HEK293 (cell line): ENCODE measurements at regions not wholly inside any gene's neighbourhood (a gene's known extent, or its start where the extent isn't known, plus 50 kb on each side); places are given as distances from the start of the nearest gene placed in this dataset.

Experiments used
- CTCF ChIA-PET: fragments of 350-600 bp; formaldehyde crosslinking; extraction: SDS; loops from one replicate; lab custom pipeline; 2021; ENCODE audit warnings: antibody characterized with exemption; lab: Yijun Ruan, JAX
- POLR2A ChIA-PET: fragments of 300-600 bp; formaldehyde crosslinking; extraction: SDS; loops from one replicate; lab custom pipeline; 2020; ENCODE audit warnings: antibody characterized with exemption, inconsistent platforms; lab: Yijun Ruan, JAX
- H3K27ac ChIP-seq: fragments of 200-500 bp; sonication (Bioruptor generic); 2 replicates; pipeline ENCODE4 v1.5.1; 2014; ENCODE audit warnings: low read depth, low read length, control low read depth, inconsistent platforms; ENCODE audit errors: extremely low read depth
- H3K36me3 ChIP-seq, 2 experiments: fragments of 200-500 bp in 1 of 2; sonication (Bioruptor generic) in 1 of 2; 1 replicate in 1 of 2; 2 replicates in 1 of 2; pipeline ENCODE4 v1.5.1; 2014 to 2017; ENCODE audit warnings: inconsistent platforms in 2 of 2, low read length in 2 of 2; ENCODE audit not compliant: control insufficient read depth in 2 of 2, insufficient read depth in 1 of 2
- H3K4me1 ChIP-seq: fragments of 200-500 bp; sonication (Bioruptor generic); 2 replicates; pipeline ENCODE4 v1.5.1; 2014; ENCODE audit warnings: mild to moderate bottlenecking, low read length, inconsistent platforms; ENCODE audit not compliant: control insufficient read depth, insufficient read depth
- H3K4me3 ChIP-seq: 2 replicates; pipeline ENCODE4 v1.5.1; 2011; ENCODE audit warnings: low read depth, mild to moderate bottlenecking, control low read depth, low read length, moderate library complexity
- H3K9me3 ChIP-seq: fragments of 200-500 bp; sonication (Bioruptor generic); 2 replicates; pipeline ENCODE4 v1.5.1; 2014; ENCODE audit warnings: low read depth, low read length, inconsistent platforms; ENCODE audit not compliant: control insufficient read depth, insufficient read depth
- KLF16 ChIP-seq: fragments of 450-650 bp; formaldehyde crosslinking; IDR thresholded peaks from 2 replicates; pipeline ENCODE4 v1.5.1; 2017; ENCODE audit warnings: missing biosample characterization, missing genetic modification characterization
- TCF7L2 ChIP-seq: IDR thresholded peaks from 2 replicates; pipeline ENCODE4 v1.6.1; 2011; ENCODE audit warnings: low read depth, mild to moderate bottlenecking, inconsistent platforms, low read length, moderate library complexity, borderline replicate concordance
- ZBTB48 ChIP-seq: fragments of 450-650 bp; formaldehyde crosslinking; IDR thresholded peaks from 2 replicates; pipeline ENCODE4 v1.5.1; 2016; ENCODE audit warnings: missing biosample characterization, missing genetic modification characterization
- ZFHX2 ChIP-seq: fragments of 450-650 bp; formaldehyde crosslinking; conservative IDR thresholded peaks from 2 replicates; pipeline ENCODE4 v1.5.1; 2016; ENCODE audit warnings: missing biosample characterization, missing genetic modification characterization
- ZFP37 ChIP-seq: fragments of 450-650 bp; formaldehyde crosslinking; IDR thresholded peaks from 2 replicates; pipeline ENCODE4 v1.5.1; 2016; ENCODE audit warnings: missing biosample characterization, missing genetic modification characterization
- ZIC2 ChIP-seq: fragments of 450-650 bp; formaldehyde crosslinking; IDR thresholded peaks from 2 replicates; pipeline ENCODE4 v1.5.1; 2016; ENCODE audit warnings: missing biosample characterization, missing genetic modification characterization
- ZNF121 ChIP-seq: fragments of 450-650 bp; formaldehyde crosslinking; IDR thresholded peaks from 2 replicates; pipeline ENCODE4 v1.5.1; 2016; ENCODE audit warnings: missing biosample characterization, missing genetic modification characterization
- ZNF157 ChIP-seq: fragments of 450-650 bp; formaldehyde crosslinking; IDR thresholded peaks from 2 replicates; pipeline ENCODE4 v1.5.1; 2016; ENCODE audit warnings: missing biosample characterization, missing genetic modification characterization
- ZNF184 ChIP-seq: fragments of 450-650 bp; IDR thresholded peaks from 2 replicates; pipeline ENCODE4 v1.5.1; 2018; ENCODE audit warnings: missing biosample characterization, mild to moderate bottlenecking, missing genetic modification characterization
- ZNF510 ChIP-seq: fragments of 450-650 bp; formaldehyde crosslinking; IDR thresholded peaks from 2 replicates; pipeline ENCODE4 v1.5.1; 2018; ENCODE audit warnings: mild to moderate bottlenecking, missing genetic modification characterization, missing biosample characterization; ENCODE audit not compliant: insufficient replicate concordance
- ZNF571 ChIP-seq: fragments of 450-650 bp; formaldehyde crosslinking; IDR thresholded peaks from 2 replicates; pipeline ENCODE4 v1.5.0; 2017; ENCODE audit warnings: missing biosample characterization, missing genetic modification characterization
- ZNF624 ChIP-seq: fragments of 450-650 bp; formaldehyde crosslinking; IDR thresholded peaks from 2 replicates; pipeline ENCODE4 v1.5.1; 2017; ENCODE audit warnings: missing biosample characterization, missing genetic modification characterization
- TF ChIP-seq, protein P1 (sequence below): fragments of 450-650 bp; formaldehyde crosslinking; IDR thresholded peaks from 2 replicates; pipeline ENCODE4 v1.5.1; 2016; ENCODE audit warnings: missing biosample characterization, missing genetic modification characterization
- TF ChIP-seq, protein P2 (sequence below): fragments of 450-650 bp; formaldehyde crosslinking; IDR thresholded peaks from 2 replicates; pipeline ENCODE4 v1.5.1; 2016; ENCODE audit warnings: missing biosample characterization, missing genetic modification characterization

DNA sequence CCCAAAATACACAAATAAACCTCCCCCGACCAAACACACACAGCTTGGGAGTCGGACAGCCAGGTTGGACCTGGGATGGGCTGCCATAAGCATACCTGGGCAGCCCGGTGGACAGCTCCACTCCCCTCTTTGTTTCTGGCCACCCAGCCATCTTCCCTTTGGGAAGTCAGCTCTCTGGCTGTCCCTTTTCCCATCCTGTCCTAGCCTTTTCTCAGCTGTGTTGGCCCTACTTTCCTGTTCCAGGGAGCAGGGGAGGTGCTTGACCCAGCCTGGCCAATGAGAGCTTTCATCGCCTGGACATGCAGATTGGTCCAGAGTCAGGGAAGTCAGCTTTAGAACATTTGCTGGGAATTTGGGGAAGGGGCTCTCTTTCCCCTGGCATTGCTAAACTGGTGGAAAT, 68.7 kb upstream of the NECTIN1 start:
- no peak overlapping the region for H3K27ac ChIP-seq
- ChIA-PET CTCF (interaction anchor here (0.5 to 1.1 kb wide), 2 partner anchors 113 to 311 kb away, joined by 3 read pairs; no protein-coding TSS in a partner anchor), POLR2A (no interaction called here)
- no peaks in the 10 kb centered on the region for H3K36me3 ChIP-seq
- no peaks in the 10 kb centered on the region for H3K4me1 ChIP-seq
- no peaks in the 10 kb centered on the region for H3K9me3 ChIP-seq
- H3K4me3 ChIP-seq: no peak overlapping the region
- no peak for TF ChIP-seq ZFP37 (tag by site-specific recombination)
- no peak for TF ChIP-seq ZNF121
- no peak for TF ChIP-seq ZBTB48 (tag by site-specific recombination)
- no peak for TF ChIP-seq ZNF624 (tag by site-specific recombination)
- TF ChIP-seq, protein P1, sequence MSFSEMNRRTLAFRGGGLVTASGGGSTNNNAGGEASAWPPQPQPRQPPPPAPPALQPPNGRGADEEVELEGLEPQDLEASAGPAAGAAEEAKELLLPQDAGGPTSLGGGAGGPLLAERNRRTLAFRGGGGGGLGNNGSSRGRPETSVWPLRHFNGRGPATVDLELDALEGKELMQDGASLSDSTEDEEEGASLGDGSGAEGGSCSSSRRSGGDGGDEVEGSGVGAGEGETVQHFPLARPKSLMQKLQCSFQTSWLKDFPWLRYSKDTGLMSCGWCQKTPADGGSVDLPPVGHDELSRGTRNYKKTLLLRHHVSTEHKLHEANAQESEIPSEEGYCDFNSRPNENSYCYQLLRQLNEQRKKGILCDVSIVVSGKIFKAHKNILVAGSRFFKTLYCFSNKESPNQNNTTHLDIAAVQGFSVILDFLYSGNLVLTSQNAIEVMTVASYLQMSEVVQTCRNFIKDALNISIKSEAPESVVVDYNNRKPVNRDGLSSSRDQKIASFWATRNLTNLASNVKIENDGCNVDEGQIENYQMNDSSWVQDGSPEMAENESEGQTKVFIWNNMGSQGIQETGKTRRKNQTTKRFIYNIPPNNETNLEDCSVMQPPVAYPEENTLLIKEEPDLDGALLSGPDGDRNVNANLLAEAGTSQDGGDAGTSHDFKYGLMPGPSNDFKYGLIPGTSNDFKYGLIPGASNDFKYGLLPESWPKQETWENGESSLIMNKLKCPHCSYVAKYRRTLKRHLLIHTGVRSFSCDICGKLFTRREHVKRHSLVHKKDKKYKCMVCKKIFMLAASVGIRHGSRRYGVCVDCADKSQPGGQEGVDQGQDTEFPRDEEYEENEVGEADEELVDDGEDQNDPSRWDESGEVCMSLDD (tag by site-specific recombination): no peak
- no peak for TF ChIP-seq TCF7L2
- no peak for TF ChIP-seq ZNF571 (tag by site-specific recombination)

DNA sequence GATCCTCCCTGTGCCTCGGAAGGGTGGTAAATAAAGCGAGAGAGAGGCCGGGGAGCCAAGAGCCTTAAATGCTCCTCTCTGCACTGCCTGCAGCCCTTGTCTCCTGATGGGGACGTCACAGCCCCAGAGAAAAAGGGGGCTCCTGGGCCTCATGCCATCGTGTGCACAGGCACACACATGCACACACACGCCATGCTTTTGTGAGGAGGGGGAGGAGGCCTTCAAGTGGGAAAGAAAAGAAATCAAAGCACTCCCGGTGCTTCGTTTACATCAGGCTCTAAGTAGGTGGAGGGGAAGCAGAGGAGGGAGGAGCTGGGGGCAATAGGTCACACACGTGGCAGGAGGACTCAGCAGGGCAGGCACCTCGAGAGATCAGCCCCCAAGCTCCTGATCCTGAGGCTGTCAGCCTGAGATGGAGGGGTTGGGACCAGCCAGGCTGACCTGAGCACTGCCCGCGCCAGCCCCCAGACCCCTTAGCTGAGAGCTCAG, 68.2 kb upstream of the NECTIN1 start:
- H3K27ac ChIP-seq: no peak overlapping the region
- ChIA-PET CTCF (interaction anchor here (0.5 to 1.1 kb wide), 3 partner anchors 113 to 311 kb away, joined by 3 read pairs; no protein-coding TSS in a partner anchor), POLR2A (no interaction called here)
- no peaks in the 10 kb centered on the region for H3K4me1 ChIP-seq
- no peak overlapping the region for H3K4me3 ChIP-seq
- no peaks in the 10 kb centered on the region for H3K36me3 ChIP-seq
- no peaks in the 10 kb centered on the region for H3K9me3 ChIP-seq
- TF ChIP-seq, protein P2, sequence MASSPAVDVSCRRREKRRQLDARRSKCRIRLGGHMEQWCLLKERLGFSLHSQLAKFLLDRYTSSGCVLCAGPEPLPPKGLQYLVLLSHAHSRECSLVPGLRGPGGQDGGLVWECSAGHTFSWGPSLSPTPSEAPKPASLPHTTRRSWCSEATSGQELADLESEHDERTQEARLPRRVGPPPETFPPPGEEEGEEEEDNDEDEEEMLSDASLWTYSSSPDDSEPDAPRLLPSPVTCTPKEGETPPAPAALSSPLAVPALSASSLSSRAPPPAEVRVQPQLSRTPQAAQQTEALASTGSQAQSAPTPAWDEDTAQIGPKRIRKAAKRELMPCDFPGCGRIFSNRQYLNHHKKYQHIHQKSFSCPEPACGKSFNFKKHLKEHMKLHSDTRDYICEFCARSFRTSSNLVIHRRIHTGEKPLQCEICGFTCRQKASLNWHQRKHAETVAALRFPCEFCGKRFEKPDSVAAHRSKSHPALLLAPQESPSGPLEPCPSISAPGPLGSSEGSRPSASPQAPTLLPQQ (tag by site-specific recombination): no peak
- TF ChIP-seq ZFHX2 (tag by site-specific recombination): peak; percentile 48
- no peak for TF ChIP-seq ZNF510 (tag by site-specific recombination)
- no peak for TF ChIP-seq ZNF121
- TF ChIP-seq KLF16: no peak
- no peak for TF ChIP-seq ZIC2 (tag by site-specific recombination)

DNA sequence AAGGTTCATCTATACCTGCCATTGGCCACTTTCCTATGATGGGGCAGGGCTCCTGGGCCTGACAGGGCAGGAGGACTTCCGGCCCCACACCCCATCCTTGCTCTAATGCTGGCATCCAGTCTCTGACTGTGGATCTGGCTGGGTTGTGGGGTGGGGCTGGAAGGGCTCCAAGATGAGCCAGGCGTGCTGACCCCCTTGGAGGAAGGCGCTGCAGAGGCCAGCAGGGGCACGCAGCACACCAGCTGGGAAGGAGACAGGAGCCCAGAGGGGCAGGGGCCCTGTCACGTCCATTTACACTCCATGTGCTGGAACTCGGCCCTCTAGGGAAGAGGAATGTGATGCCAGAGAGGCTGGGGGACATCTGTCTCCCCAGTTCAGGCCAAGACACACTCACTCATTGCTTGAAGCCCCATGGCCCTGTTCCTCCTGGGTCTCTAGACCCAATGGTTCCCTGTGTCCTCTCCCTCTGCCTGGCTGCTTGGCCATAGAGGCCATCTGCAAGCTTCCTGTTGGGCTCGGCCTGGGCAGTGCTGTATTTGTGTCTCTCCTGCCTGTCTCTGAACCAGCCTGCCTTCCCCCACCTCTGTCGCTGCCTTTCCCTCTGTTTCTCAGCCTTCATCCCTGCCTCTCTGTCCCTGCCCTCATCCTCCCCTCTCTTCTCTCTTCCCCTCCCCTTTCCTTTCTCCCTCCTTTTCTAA, 67.5 kb upstream of the NECTIN1 start:
- Histone ChIP-seq H3K4me1 (no peaks in the 10 kb centered on the region), H3K4me3 (no peak overlapping the region), H3K27ac (no peak overlapping the region), H3K9me3 (no peaks in the 10 kb centered on the region), H3K36me3 (no peaks in the 10 kb centered on the region)
- ChIA-PET CTCF (interaction anchor here (0.9 to 1.1 kb wide), 2 partner anchors 114 to 312 kb away, joined by 3 read pairs; no protein-coding TSS in a partner anchor), POLR2A (no interaction called here)
- TF ChIP-seq ZIC2 (tag by site-specific recombination): peak; percentile 65
- no peak for TF ChIP-seq ZNF157 (tag by site-specific recombination)

DNA sequence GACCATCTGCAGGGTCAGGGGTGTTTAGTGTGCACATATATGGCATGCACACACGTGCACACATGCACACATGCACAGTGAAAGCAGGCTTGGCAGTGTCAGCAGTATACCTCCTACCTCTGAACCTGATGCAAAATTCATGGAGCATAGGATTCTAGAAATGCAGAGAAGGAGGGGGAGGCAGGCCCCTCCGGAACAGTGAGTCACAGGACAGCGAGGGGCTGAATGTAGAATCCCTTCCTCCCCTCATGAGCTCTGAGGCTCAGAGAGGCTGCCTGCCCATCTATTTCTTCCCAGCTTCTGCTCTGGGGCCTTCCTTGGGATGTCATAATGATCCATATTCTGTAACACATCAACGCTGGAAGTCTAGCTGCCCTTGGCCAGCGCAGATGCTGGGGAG, 66.7 kb upstream of the NECTIN1 start:
- H3K27ac ChIP-seq: no peak overlapping the region
- no peak for TF ChIP-seq ZNF184 (tag by site-specific recombination)
- peak; percentile 82 for TF ChIP-seq ZNF157 (tag by site-specific recombination)
- TF ChIP-seq, all 188 proteins: peak for 1
- Histone ChIP-seq H3K9me3 (no peaks in the 10 kb centered on the region), H3K36me3 (no peaks in the 10 kb centered on the region), H3K4me3 (no peak overlapping the region), H3K4me1 (no peaks in the 10 kb centered on the region)
- POLR2A ChIA-PET: no interaction called here
- CTCF ChIA-PET: no interaction called here
